Fibroblast of lung (primary cell): ENCODE measurements at regions not wholly inside any gene's neighbourhood (a gene's known extent, or its start where the extent isn't known, plus 50 kb on each side); places are given as distances from the start of the nearest gene placed in this dataset.

ENCODE experiments used
- DNase-seq, 2 donors: peaks; one replicate each; pipeline versions ENCODE4 v3.0.0 to v3.0.0-alpha.2; 2010; ENCODE audit warnings: low read depth in 2 of 2
- H2AFZ ChIP-seq: 2 replicates; pipeline ENCODE4 v1.5.1; 2012; ENCODE audit warnings: low read length, control low read depth, inconsistent platforms
- H3K27ac ChIP-seq: 2 replicates; pipeline ENCODE4 v1.5.1; 2011; ENCODE audit warnings: low read length, control low read depth; ENCODE audit not compliant: insufficient read depth
- H3K27me3 ChIP-seq: 2 replicates; pipeline ENCODE4 v1.5.1; 2011; ENCODE audit warnings: mild to moderate bottlenecking, low read length; ENCODE audit not compliant: control insufficient read depth, insufficient read depth
- H3K36me3 ChIP-seq: 2 replicates; pipeline ENCODE4 v1.5.1; 2011; ENCODE audit warnings: low read length; ENCODE audit not compliant: control insufficient read depth, insufficient read depth
- H3K4me1 ChIP-seq: 2 replicates; pipeline ENCODE4 v1.5.1; 2011; ENCODE audit warnings: low read length; ENCODE audit not compliant: control insufficient read depth, insufficient read depth; ENCODE audit errors: extremely low read depth
- H3K4me2 ChIP-seq: 2 replicates; pipeline ENCODE4 v1.5.1; 2011; ENCODE audit warnings: low read length, control low read depth; ENCODE audit not compliant: insufficient read depth; ENCODE audit errors: extremely low read depth
- H3K4me3 ChIP-seq, 4 experiments: fragments of 200-600 bp in 1 of 4; sonication (generic) in 1 of 4; replicated peaks in 1 of 4; 2 replicates each; pipeline ENCODE4 v1.5.1; 2011 to 2016; ENCODE audit warnings: low read length in 4 of 4, low read depth in 3 of 4, mild to moderate bottlenecking in 3 of 4, control low read depth in 2 of 4, inconsistent platforms in 1 of 4, mixed read lengths in 1 of 4; ENCODE audit not compliant: insufficient read depth in 1 of 4; ENCODE audit errors: control extremely low read depth in 1 of 4
- H3K79me2 ChIP-seq: 2 replicates; pipeline ENCODE4 v1.5.1; 2012; ENCODE audit warnings: mild to moderate bottlenecking, low read length, inconsistent platforms; ENCODE audit not compliant: control insufficient read depth, insufficient read depth
- H3K9ac ChIP-seq: 2 replicates; pipeline ENCODE4 v1.5.1; 2011; ENCODE audit warnings: mild to moderate bottlenecking, low read length, control low read depth; ENCODE audit not compliant: insufficient read depth
- H3K9me3 ChIP-seq: 2 replicates; pipeline ENCODE4 v1.5.1; 2012; ENCODE audit warnings: low read depth, low read length; ENCODE audit not compliant: control insufficient read depth, insufficient read depth
- H4K20me1 ChIP-seq: 2 replicates; pipeline ENCODE4 v1.5.1; 2011; ENCODE audit warnings: low read length; ENCODE audit not compliant: control insufficient read depth, insufficient read depth; ENCODE audit errors: extremely low read depth
- EZH2 ChIP-seq: IDR thresholded peaks from 2 replicates; pipeline ENCODE4 v1.5.1; 2012; ENCODE audit warnings: low read length, control low read depth, mild to moderate bottlenecking; ENCODE audit errors: missing control alignments
- TF ChIP-seq, protein P1 (sequence below), 2 donors: IDR thresholded peaks in 1 of 2; conservative IDR thresholded peaks in 1 of 2; 1 replicate in 1 of 2; 2 replicates in 1 of 2; pipeline ENCODE4 v1.5.1; 2011 to 2012; ENCODE audit warnings: low read length in 2 of 2, control low read depth in 1 of 2, inconsistent platforms in 1 of 2, low read depth in 1 of 2, mild to moderate bottlenecking in 1 of 2

DNA sequence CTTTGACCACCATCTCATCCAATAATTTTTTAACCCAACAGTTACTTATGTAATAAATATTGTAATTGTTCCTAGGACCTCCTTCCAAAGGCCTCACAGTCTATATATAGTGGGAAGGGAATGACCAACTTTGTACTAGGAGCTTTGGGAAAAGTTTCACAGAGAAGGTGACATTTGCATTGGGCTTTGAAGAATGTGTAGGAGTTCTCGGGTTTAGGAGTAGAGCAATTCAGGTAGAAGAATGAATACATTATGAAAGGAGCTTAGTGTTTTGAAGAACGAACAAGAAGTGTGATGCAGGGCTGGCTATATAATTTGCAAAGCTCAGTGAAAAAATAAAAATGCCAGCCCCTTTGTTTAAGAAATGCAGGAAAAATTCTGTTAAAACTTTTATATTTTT, 330.4 kb upstream of the DEPDC1 start:
- H3K4me1 ChIP-seq = no peaks in the 10 kb centered on the region
- H3K4me3 ChIP-seq = no peak overlapping the region
- no peak overlapping the region for H2AFZ ChIP-seq
- no peaks in the 10 kb centered on the region for H3K36me3 ChIP-seq
- no peak for DNase-seq
- TF ChIP-seq EZH2 = no peak
- TF ChIP-seq, protein P1, sequence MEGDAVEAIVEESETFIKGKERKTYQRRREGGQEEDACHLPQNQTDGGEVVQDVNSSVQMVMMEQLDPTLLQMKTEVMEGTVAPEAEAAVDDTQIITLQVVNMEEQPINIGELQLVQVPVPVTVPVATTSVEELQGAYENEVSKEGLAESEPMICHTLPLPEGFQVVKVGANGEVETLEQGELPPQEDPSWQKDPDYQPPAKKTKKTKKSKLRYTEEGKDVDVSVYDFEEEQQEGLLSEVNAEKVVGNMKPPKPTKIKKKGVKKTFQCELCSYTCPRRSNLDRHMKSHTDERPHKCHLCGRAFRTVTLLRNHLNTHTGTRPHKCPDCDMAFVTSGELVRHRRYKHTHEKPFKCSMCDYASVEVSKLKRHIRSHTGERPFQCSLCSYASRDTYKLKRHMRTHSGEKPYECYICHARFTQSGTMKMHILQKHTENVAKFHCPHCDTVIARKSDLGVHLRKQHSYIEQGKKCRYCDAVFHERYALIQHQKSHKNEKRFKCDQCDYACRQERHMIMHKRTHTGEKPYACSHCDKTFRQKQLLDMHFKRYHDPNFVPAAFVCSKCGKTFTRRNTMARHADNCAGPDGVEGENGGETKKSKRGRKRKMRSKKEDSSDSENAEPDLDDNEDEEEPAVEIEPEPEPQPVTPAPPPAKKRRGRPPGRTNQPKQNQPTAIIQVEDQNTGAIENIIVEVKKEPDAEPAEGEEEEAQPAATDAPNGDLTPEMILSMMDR (conservative IDR thresholded peaks at IDR 0.05 in 1 of 2, IDR thresholded peaks at IDR 0.05 in 1 of 2; ENCODE audit: low read depth in 1 of 2, low read length in 2 of 2) = no peak
- no peak overlapping the region for H3K9ac ChIP-seq
- H3K79me2 ChIP-seq = no peaks in the 10 kb centered on the region
- no peaks in the 10 kb centered on the region for H3K27me3 ChIP-seq
- no peak overlapping the region for H3K27ac ChIP-seq
- H3K4me2 ChIP-seq = no peak overlapping the region
- H4K20me1 ChIP-seq = no peaks in the 10 kb centered on the region
- no peaks in the 10 kb centered on the region for H3K9me3 ChIP-seq

DNA sequence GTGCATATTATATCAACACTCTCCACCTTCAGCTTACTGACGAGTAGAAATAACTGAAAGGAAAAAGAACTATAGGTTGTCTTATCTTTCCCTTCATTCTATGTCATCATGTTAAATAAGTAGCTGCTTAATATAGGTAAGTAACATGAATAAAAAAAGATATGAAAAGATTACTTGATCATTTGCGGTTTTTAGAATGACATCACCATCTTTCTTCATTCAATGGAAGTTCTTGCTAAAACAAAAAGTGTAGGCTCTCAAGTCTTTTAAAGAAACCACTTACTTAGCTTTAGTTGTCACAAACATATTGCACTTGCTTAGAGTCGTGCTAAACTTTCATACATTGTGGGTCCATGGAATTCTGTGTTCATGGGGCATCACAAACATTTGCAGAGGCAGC, 331.1 kb upstream of the DEPDC1 start:
- Histone ChIP-seq H3K4me1 (no peaks in the 10 kb centered on the region), H2AFZ (no peak overlapping the region)
- no peak for TF ChIP-seq EZH2
- TF ChIP-seq, protein P1 (conservative IDR thresholded peaks at IDR 0.05 in 1 of 2, IDR thresholded peaks at IDR 0.05 in 1 of 2; ENCODE audit: low read depth in 1 of 2, low read length in 2 of 2) = no peak

DNA sequence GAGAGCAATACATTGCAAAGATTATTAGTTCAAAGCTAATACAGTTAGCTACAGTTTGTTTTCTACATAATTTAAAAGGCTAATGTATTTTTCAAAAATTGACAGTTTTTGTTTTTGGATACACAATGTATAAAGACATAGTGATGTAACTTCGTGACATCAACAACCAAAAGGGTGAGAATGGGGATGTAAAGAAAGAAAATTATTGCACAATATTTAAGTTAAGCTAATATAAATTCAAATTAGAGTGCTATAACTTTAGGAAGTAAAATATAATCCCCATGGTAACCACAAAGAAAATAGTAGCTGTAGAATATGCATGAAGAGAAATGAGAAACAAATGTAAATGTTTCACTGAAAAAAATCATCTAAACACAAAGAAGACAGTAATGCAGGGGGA, 334.4 kb upstream of the DEPDC1 start:
- no peak overlapping the region for H2AFZ ChIP-seq
- no peak for DNase-seq
- no peaks in the 10 kb centered on the region for H3K36me3 ChIP-seq
- H3K4me3 ChIP-seq = no peak overlapping the region
- H3K27me3 ChIP-seq = no peaks in the 10 kb centered on the region
- H3K9me3 ChIP-seq = no peaks in the 10 kb centered on the region
- TF ChIP-seq EZH2 = no peak
- TF ChIP-seq, protein P1 (conservative IDR thresholded peaks at IDR 0.05 in 1 of 2, IDR thresholded peaks at IDR 0.05 in 1 of 2; ENCODE audit: low read depth in 1 of 2, low read length in 2 of 2) = no peak
- no peak overlapping the region for H3K4me2 ChIP-seq
- H3K79me2 ChIP-seq = no peaks in the 10 kb centered on the region
- no peaks in the 10 kb centered on the region for H3K4me1 ChIP-seq
- H3K9ac ChIP-seq = no peak overlapping the region
- H4K20me1 ChIP-seq = no peaks in the 10 kb centered on the region
- H3K27ac ChIP-seq = no peak overlapping the region

More for the DNA sequence above, 331.1 kb upstream of the DEPDC1 start:
- Histone ChIP-seq H3K36me3 (no peaks in the 10 kb centered on the region), H3K27ac (no peak overlapping the region), H3K27me3 (no peaks in the 10 kb centered on the region), H3K79me2 (no peaks in the 10 kb centered on the region), H3K4me2 (no peak overlapping the region), H3K9ac (no peak overlapping the region), H3K4me3 (no peak overlapping the region), H3K9me3 (no peaks in the 10 kb centered on the region), H4K20me1 (no peaks in the 10 kb centered on the region)
- DNase-seq = no peak
